ENCODE measurements at regions not wholly inside any gene's neighbourhood (a gene's known extent, or its start where the extent isn't known, plus 50 kb on each side); places are given as distances from the start of the nearest gene placed in this dataset.

DNA sequence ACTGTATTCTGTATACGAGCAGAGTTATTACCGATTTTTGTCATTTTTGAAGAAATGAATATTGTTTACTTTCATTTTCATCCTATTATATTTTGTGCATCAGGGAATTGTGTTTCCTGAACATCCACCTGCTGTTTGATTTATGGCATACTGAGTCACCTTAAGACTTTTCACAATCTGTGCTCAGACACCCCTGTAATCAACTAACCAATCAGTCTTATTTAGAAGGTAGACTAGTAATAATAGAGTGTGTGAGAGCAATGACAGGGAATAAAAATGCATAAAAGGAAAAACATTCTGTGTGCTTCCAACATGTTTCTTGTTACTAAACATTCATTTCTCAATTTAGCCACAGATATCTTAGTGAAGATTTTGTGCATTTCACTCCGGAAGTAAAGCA lies 1413.6 kb upstream of the ACO1 start:
- CTCF ChIA-PET = no interaction called here
- Mint-ChIP-seq H3K4me3 (no peak overlapping the region), H3K9me3 (no peaks in the 10 kb centered on the region), H3K4me1 (no peaks in the 10 kb centered on the region), H3K27ac (no peak overlapping the region), H3K36me3 (ENCODE audit: low read depth) (no peaks in the 10 kb centered on the region), H3K27me3 (no peaks in the 10 kb centered on the region)
- POLR2A ChIA-PET = no interaction called here
- no peak for DNase-seq

GRCh38 chr9:30972654-30973053 lies 1411.8 kb upstream of the ACO1 start:
- H3K36me3 Mint-ChIP-seq (ENCODE audit: low read depth) = no peaks in the 10 kb centered on the region
- no peaks in the 10 kb centered on the region for H3K9me3 Mint-ChIP-seq
- CTCF ChIA-PET = no interaction called here
- no peaks in the 10 kb centered on the region for H3K4me1 Mint-ChIP-seq
- no peak for DNase-seq
- no peaks in the 10 kb centered on the region for H3K27me3 Mint-ChIP-seq
- POLR2A ChIA-PET = no interaction called here
- H3K4me3 Mint-ChIP-seq = no peak overlapping the region
- no peak overlapping the region for H3K27ac Mint-ChIP-seq

- Mint-ChIP-seq H3K36me3 (ENCODE audit: low read depth) (no peaks in the 10 kb centered on the region), H3K4me3 (no peak overlapping the region), H3K4me1 (no peaks in the 10 kb centered on the region), H3K27ac (no peak overlapping the region), H3K9me3 (peaks cover 6% of the 10 kb centered on the region), H3K27me3 (no peaks in the 10 kb centered on the region)
- ChIA-PET POLR2A (no interaction called here), CTCF (no interaction called here)
- no peak for DNase-seq
These were observed 1406.5 kb upstream of the ACO1 start for GRCh38 chr9:30977965-30978364.

- Mint-ChIP-seq H3K27ac (no peak overlapping the region), H3K4me1 (no peaks in the 10 kb centered on the region), H3K9me3 (peaks cover 7% of the 10 kb centered on the region), H3K4me3 (no peak overlapping the region), H3K36me3 (ENCODE audit: low read depth) (no peaks in the 10 kb centered on the region), H3K27me3 (no peaks in the 10 kb centered on the region)
- no peak for DNase-seq
- POLR2A ChIA-PET = no interaction called here
- CTCF ChIA-PET = no interaction called here
These were observed 1402.1 kb upstream of the ACO1 start for GRCh38 chr9:30982301-30982700.

DNA sequence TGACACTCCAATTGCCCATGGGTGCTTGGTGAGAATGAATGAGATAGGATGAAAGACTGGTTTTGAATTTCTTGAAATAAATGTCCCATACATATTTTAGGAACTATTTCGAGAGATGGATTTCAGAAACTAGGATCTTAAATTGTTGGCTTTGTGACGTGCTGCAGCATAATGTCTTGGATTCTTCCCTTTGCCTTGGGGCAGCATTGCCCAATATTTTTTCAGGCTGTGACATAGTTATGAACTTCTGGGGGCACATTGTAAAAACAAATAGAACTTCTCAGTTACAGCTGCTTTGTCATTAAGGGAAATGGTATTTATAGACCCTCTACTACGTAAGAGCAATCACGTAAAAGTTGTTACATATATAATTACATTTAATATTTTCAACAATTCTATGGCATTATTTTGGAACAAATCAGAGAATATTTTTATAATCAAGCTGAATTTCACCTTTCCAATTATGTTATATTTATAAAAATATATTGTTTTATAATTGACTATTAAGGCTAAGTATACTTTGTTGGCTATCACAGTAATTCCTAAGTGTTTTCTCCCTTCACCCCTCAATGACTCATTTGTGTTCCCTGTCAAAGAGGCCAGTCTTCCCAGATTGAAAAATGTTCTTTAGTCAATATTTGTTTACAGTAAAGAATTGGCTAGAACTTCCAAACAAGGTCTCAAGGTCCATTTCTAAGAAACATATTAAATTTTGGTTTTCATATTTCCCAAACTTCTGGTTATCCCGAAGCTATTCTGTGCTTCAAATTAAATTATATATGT lies 1388.3 kb upstream of the ACO1 start:
- Mint-ChIP-seq H3K4me3 (no peak overlapping the region), H3K27me3 (no peaks in the 10 kb centered on the region), H3K4me1 (no peaks in the 10 kb centered on the region), H3K9me3 (no peaks in the 10 kb centered on the region), H3K27ac (no peak overlapping the region), H3K36me3 (ENCODE audit: low read depth) (no peaks in the 10 kb centered on the region)
- CTCF ChIA-PET = no interaction called here
- POLR2A ChIA-PET = no interaction called here
- no peak for DNase-seq

DNA sequence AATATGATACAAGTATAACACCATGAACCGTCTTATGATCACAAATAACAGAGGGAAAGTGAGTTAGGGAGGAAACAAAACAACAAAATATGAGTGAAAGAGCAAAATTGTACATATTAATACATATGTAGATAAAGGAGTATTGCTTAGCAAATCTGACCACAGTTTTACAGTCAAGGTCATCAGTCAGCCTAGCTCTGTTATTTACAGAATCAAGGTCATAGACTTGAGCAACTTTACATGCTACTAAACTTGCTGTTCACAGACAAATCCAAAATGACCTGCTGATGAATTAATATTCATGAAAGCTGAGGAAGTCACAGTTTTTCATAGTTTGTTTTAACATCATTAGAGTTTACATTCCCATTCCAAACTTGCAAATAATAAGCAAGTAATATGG lies 1387.7 kb upstream of the ACO1 start:
- no peaks in the 10 kb centered on the region for H3K36me3 Mint-ChIP-seq (ENCODE audit: low read depth)
- H3K27ac Mint-ChIP-seq = no peak overlapping the region
- POLR2A ChIA-PET = no interaction called here
- no peak overlapping the region for H3K4me3 Mint-ChIP-seq
- DNase-seq = no peak
- no peaks in the 10 kb centered on the region for H3K27me3 Mint-ChIP-seq
- no peaks in the 10 kb centered on the region for H3K4me1 Mint-ChIP-seq
- CTCF ChIA-PET = no interaction called here
- no peaks in the 10 kb centered on the region for H3K9me3 Mint-ChIP-seq

DNA sequence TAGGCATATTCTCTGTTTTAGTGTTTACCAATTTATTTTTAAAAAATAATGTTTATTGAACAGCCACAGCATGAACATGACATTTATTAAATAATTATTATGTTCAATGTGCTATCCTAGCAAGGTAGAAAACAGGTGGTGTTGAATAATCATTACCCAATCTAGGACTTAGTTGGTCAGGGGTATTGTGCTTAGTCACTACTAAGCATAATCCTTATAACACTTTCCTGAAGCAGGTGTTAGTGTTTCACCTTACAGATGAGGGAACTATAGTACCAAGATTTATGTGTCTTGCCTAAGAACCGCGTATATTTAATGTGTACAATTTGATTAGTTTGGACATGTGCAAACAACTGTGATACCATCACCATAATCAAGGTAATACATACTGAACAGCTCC lies 1387.2 kb upstream of the ACO1 start:
- H3K9me3 Mint-ChIP-seq = no peaks in the 10 kb centered on the region
- no peaks in the 10 kb centered on the region for H3K4me1 Mint-ChIP-seq
- no peaks in the 10 kb centered on the region for H3K36me3 Mint-ChIP-seq (ENCODE audit: low read depth)
- ChIA-PET POLR2A (no interaction called here), CTCF (no interaction called here)
- no peak overlapping the region for H3K27ac Mint-ChIP-seq
- H3K27me3 Mint-ChIP-seq = no peaks in the 10 kb centered on the region
- DNase-seq = no peak
- H3K4me3 Mint-ChIP-seq = no peak overlapping the region

- no peak for DNase-seq
- Mint-ChIP-seq H3K27ac (no peak overlapping the region), H3K4me3 (no peak overlapping the region), H3K36me3 (ENCODE audit: low read depth) (no peaks in the 10 kb centered on the region), H3K4me1 (no peaks in the 10 kb centered on the region), H3K9me3 (peaks cover 4% of the 10 kb centered on the region), H3K27me3 (no peaks in the 10 kb centered on the region)
- POLR2A ChIA-PET = no interaction called here
- CTCF ChIA-PET = no interaction called here
These were observed 1379.3 kb upstream of the ACO1 start for GRCh38 chr9:31005086-31005665.

DNA sequence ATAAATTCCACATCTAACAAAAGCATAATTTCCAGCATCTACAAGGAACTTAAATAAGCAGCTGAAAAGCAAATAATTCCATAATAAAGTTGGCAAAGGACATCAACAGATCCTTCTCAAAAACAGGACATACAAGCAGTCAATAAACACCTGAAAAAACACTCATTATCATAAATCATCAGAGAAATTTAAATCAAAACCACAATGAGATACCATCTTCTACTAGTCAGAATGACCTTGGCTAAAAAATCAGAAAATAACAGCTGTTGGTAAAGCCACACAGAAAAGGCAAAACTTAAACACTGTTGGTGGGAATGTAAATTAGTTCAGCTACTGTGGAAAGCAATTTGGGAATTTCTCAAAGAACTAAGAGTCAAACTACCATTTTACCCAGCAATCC lies 1371.1 kb upstream of the ACO1 start:
- no peaks in the 10 kb centered on the region for H3K9me3 Mint-ChIP-seq
- no peak for DNase-seq
- H3K4me3 Mint-ChIP-seq = no peak overlapping the region
- H3K27me3 Mint-ChIP-seq = no peaks in the 10 kb centered on the region
- H3K4me1 Mint-ChIP-seq = no peaks in the 10 kb centered on the region
- no peaks in the 10 kb centered on the region for H3K36me3 Mint-ChIP-seq (ENCODE audit: low read depth)
- ChIA-PET CTCF (no interaction called here), POLR2A (no interaction called here)
- no peak overlapping the region for H3K27ac Mint-ChIP-seq

DNA sequence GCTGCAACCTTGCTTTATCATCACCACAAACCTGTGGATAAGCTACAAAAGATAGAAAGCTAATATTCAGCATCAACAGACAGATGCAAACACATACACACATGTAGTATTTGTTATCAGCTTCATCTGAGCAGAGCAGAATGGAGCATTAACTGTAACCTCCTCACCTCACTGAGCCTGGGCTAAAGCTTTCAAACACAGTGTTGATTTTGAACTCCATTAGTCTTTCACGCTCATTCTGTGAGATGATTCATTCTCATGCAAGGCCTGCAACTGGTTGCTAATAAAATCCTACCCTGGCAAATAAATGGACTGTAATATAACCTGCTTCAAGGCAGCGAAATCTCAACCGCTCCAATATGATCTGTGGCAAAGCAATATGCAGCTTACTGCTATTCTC lies 1360.6 kb upstream of the ACO1 start:
- H3K27ac Mint-ChIP-seq = no peak overlapping the region
- ChIA-PET CTCF (no interaction called here), POLR2A (no interaction called here)
- no peaks in the 10 kb centered on the region for H3K4me1 Mint-ChIP-seq
- no peak overlapping the region for H3K4me3 Mint-ChIP-seq
- no peaks in the 10 kb centered on the region for H3K27me3 Mint-ChIP-seq
- no peaks in the 10 kb centered on the region for H3K9me3 Mint-ChIP-seq
- no peaks in the 10 kb centered on the region for H3K36me3 Mint-ChIP-seq (ENCODE audit: low read depth)
- DNase-seq = no peak

DNA sequence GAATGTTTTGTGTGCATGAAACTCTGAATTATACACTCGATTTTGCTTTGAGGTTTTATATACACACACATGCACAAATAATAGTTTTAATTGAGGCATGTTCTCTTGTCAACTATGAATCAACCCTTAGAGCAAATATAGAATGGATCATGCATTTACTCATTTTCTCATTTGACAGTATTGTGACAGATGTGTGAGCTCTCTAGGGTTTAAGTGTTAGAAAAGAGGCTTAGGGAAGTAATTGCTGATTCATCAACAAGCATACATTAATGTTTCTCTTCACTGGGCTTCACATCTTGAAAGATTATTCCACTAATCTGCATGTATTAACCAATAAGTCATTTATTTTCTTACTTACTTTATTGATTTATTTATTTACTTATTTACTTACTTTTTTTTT lies 1356.8 kb upstream of the ACO1 start:
- H3K27me3 Mint-ChIP-seq = no peaks in the 10 kb centered on the region
- no peaks in the 10 kb centered on the region for H3K36me3 Mint-ChIP-seq (ENCODE audit: low read depth)
- H3K27ac Mint-ChIP-seq = no peak overlapping the region
- no peak for DNase-seq
- CTCF ChIA-PET = no interaction called here
- no peaks in the 10 kb centered on the region for H3K4me1 Mint-ChIP-seq
- H3K9me3 Mint-ChIP-seq = no peaks in the 10 kb centered on the region
- POLR2A ChIA-PET = no interaction called here
- H3K4me3 Mint-ChIP-seq = no peak overlapping the region

- H3K36me3 Mint-ChIP-seq (ENCODE audit: low read depth) = no peaks in the 10 kb centered on the region
- no peaks in the 10 kb centered on the region for H3K9me3 Mint-ChIP-seq
- no peak overlapping the region for H3K27ac Mint-ChIP-seq
- CTCF ChIA-PET = no interaction called here
- no peak overlapping the region for H3K4me3 Mint-ChIP-seq
- H3K4me1 Mint-ChIP-seq = no peaks in the 10 kb centered on the region
- no peaks in the 10 kb centered on the region for H3K27me3 Mint-ChIP-seq
- POLR2A ChIA-PET = no interaction called here
- no peak for DNase-seq
These were observed 1356.3 kb upstream of the ACO1 start for GRCh38 chr9:31028137-31028536.

DNA sequence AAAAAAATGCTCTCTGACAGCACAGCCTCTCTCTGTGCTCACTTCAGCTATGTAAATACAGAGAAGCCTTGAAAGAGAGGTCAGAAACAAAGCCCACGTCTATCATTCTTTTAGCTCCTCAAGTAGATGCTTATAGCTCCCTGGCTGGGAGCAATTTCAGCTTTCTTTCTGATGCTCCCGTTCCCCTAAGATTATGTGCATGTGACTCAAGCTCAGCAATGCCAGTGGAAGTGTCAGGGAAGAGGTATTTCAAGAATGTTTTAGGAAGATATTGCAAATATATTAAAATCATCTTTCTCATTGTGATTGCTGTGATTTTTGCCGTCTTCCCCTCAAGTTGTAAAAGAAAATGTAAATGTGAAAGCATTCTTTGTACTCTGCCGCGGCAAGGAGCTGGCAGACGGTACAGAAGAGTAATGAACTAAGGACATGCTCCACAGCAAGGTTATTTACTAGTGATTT lies 1353.7 kb upstream of the ACO1 start:
- CTCF ChIA-PET = no interaction called here
- Mint-ChIP-seq H3K4me3 (no peak overlapping the region), H3K27ac (no peak overlapping the region), H3K4me1 (no peaks in the 10 kb centered on the region), H3K9me3 (no peaks in the 10 kb centered on the region), H3K36me3 (ENCODE audit: low read depth) (no peaks in the 10 kb centered on the region), H3K27me3 (no peaks in the 10 kb centered on the region)
- no peak for DNase-seq
- POLR2A ChIA-PET = interaction anchor here (0.9 kb wide), 1 partner anchor 12 kb away, joined by 4 read pairs; no protein-coding TSS in a partner anchor

DNA sequence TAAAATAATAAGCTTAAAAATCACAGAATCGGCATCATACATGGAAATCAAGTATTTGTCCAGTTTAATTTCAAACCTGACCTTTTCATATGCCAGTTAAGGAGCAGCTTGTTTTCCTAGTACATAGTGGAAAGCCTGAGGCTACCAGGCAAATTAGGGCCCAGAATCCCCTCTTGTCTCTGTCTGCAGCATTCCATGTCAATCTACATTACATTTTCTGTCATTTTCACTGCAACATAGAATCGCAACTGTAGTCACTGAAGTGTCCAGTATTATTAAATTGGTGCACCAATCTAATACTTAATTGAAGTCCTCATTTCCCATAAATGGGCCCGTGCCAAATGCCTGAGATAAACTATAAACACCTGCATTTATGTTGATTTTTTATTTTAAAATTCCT lies 1352.2 kb upstream of the ACO1 start:
- H3K4me3 Mint-ChIP-seq = no peak overlapping the region
- POLR2A ChIA-PET = no interaction called here
- H3K9me3 Mint-ChIP-seq = no peaks in the 10 kb centered on the region
- DNase-seq = no peak
- CTCF ChIA-PET = interaction anchor here (0.7 kb wide), 1 partner anchor 1288 kb away, joined by 3 read pairs; no protein-coding TSS in a partner anchor
- H3K4me1 Mint-ChIP-seq = no peaks in the 10 kb centered on the region
- no peaks in the 10 kb centered on the region for H3K27me3 Mint-ChIP-seq
- H3K27ac Mint-ChIP-seq = no peak overlapping the region
- no peaks in the 10 kb centered on the region for H3K36me3 Mint-ChIP-seq (ENCODE audit: low read depth)

All from activated CD4-positive, alpha-beta memory T cell treated with anti-CD3 and anti-CD28 coated beads, Interleukin-2, amount 10 ng/mL, durations not matched to agents 7 days and 5 days (primary cell).